Limb (tissue), 2 donors: ENCODE measurements at regions not wholly inside any gene's neighbourhood (a gene's known extent, or its start where the extent isn't known, plus 50 kb on each side); places are given as distances from the start of the nearest gene placed in this dataset.
A peak's percentile ranks its signal among the peaks of the same experiment; 100 is the strongest.
"Not testable (repeated sequence)": the region's sequence is repeated elsewhere in the genome, so short reads cannot be mapped to it uniquely, and the experiment has no call there.

ENCODE experiments used
- DNase-seq, 2 donors: peaks; one replicate each; pipeline ENCODE4 v3.0.0-alpha.2; 2016; ENCODE audit errors: extremely low spot score in 2 of 2

GRCh38 chr3:117811786-117812185, 1102.2 kb downstream of the TUSC7 start:
- DNase-seq = no peak

DNA sequence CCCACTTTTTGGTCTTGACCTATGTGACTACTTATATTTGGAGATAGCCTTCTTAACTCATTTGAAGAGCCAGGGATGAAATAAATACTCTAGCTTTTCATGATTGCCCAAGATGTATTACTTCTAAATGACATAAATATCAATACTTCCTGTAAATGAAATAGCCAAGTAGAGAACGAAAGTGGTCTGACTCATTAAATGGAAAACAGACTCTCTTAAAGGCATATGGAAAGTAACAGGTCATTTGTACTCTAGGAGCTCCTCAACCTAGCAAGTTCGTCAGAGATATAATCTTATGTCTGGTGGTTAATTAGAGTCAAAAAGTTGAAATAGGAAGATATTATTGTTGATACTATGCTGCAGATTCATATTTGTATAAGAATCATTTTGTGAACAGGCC, 1105.4 kb downstream of the TUSC7 start:
- DNase-seq = no peak

GRCh38 chr3:117817103-117817502, 1107.5 kb downstream of the TUSC7 start:
- no peak for DNase-seq

GRCh38 chr3:117818592-117818991, 1109.0 kb downstream of the TUSC7 start:
- DNase-seq = no peak

DNA sequence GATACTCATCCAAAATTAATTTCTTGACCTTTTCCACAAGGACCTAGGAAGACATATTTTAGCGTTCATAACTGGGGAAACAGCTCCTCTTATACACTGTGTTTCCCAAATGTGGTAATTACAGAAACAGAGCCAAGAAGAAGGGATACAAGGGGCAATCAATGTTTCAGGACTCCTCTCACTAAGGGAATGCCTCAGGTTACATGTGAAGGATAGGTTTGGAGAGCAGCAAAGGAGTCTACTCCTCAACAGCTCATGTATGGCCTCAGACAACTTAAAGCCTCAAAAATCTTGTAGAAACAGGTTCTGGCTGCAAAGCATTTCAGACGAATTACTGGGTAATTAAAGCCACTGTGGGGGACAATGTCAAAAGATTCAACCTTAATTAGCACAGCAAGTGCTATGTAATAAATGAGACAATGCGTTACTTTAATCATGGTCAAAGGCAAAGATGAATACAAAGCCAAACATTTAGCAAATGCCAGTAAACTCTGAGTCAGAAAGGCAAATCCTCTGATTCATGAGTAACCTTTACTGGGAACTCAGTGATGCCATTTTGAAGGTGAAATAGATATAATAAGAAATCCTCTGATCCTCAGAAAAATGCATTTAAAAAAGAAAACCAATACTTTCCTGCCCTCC, 1111.2 kb downstream of the TUSC7 start:
- no peak for DNase-seq

- no peak for DNase-seq
These were observed 1112.8 kb downstream of the TUSC7 start for GRCh38 chr3:117822416-117822815.

- DNase-seq = no peak
These were observed 1126.7 kb downstream of the TUSC7 start for GRCh38 chr3:117836296-117836695.

DNA sequence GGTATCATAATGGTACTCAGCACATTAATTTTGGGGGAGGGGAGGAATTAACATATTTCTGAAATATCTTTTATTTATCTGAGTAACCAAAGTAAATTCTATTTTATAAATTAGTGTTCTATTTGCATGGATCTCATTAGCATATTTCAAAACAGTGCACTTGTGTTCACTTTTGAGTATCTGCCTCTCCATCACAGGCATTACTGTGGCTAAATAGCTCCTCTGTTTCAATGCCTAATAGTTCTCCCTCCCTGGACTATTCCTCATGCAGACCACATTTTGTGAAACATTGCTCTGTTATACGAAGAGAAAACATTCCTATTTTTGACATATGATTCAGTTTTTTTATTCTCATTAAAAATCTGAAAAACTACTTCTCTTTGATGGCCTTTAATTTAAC, 1127.8 kb downstream of the TUSC7 start:
- DNase-seq = no peak

GRCh38 chr3:117842086-117842485, 1132.5 kb downstream of the TUSC7 start:
- no peak for DNase-seq

DNA sequence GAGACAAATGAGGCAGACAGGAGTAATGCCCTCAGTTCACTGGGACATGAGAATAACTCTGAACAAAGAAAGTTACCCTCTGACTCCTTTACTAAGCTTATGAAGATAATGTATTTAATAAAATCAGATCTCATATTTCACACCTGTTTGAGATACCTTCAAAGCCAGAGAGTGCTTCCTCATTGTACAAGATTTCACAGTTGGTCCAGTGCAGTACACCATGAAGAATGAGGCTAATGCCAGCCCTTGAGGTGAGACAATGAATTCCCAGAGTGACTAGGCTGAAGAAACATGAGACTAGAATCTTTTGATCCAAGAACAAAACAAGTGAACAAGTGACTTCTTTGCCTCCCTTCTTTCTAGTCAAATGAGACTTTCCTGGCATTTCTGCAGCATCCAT, 1133.8 kb downstream of the TUSC7 start:
- DNase-seq = no peak

DNA sequence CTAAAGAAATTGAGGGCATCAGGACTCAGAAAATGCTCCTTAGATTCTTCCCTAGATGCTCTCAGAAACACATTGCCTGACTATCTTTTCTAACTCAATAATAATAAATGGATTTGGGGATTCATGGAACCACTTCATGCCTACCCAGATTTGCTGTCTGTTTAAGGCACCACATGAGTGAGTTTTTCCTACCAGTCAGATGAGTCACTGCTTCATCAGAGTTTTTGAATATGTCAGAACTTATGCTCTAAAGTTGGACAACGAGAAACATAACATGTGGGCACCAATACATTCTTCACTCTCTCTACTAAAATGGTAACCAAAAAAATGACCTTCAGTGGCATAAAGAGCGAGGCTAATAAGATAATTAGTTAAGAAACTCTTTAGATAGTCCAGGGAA, 1135.1 kb downstream of the TUSC7 start:
- no peak for DNase-seq

GRCh38 chr3:117846238-117846637, 1136.7 kb downstream of the TUSC7 start:
- no peak for DNase-seq

GRCh38 chr3:117848606-117849005, 1139.0 kb downstream of the TUSC7 start:
- DNase-seq = no peak

DNA sequence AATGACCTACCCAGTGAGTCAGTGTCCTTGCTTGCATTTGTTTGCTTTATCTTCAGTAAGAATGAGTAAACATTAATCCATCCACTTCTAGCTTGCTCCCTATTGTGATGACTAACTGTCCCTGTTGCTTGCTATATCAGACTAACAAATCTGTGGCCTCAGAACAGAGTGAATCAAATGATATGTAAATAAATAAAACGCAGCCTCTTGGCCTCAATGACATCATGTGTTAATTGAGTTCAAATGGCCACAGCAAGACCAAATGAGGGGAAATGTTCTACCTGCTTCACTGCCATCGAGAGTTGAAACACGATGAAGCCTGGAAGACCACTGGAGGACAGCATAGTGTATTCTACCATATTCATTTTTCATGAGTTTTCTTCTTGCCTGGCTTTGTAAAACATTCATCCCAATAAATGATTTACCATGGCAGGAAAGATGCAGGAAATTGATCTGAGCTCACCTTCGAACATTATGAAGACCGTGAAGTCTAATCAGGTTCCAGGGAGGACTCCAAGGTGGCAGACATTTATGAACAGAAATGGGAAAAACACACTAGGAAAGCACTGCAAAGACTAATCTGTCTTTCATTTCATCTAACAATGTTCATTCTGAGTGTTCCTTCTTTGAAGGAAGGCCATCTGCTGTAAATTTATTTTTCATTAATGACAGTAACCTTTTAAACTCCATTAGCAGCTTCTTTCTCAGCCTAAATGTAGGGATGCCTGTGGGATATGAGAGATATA, 1144.5 kb downstream of the TUSC7 start:
- no peak for DNase-seq

DNA sequence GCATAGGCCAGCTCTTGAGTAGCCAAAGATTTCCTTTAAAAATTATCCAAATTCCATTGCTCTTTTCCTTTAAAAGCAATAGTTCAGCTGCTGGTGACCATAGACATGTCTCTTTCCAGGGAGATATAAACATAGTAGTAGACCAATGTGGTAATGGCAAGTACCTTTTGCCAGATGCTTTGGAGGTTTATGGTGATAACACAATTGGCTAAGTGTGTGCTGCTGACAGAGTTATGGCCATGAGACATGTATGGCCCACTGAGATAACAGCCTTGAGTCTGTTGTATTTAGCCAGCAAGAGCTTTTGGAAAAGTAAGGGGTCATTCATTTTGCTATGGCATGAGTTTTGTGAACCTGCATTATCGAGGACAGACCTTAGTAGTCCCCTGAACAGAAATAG, 1146.8 kb downstream of the TUSC7 start:
- DNase-seq = no peak

- DNase-seq = no peak
These were observed 1153.6 kb downstream of the TUSC7 start for GRCh38 chr3:117863146-117863545.

DNA sequence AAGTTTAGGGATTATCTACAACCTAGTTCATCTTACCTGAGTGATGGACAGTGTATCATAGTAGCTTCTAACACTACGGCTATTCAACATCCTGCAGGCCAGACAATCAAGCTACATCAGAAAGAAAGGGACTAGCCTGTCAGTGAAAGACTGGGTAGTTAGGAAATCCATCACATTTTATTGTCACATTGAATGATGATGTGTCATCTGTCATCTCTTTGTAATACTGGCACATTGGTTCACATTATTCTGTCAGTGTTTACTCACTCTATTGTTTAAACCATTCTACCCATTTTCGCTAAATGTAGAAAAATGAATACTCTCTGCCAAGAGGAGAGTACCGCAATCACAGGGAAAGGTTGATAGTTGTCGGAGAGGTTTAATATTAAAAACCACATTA, 1155.8 kb downstream of the TUSC7 start:
- no peak for DNase-seq

DNA sequence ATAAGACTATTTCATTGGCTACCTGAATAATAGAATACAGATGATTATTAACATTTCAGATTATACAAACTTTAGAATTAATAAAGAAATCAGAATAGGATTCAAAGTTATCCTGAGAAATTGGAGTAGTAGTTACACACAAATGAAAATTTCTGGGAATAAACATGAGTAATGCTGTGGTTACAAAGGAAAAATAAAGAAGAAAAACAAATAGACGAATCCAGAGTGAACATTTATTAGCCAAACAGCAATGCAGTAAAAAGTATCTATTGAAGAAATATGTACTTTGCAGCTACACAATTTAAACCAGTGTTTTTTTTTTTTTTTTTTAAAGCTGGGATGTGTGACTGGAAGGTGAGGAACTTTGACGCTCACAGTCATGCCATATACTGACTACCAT, 1159.2 kb downstream of the TUSC7 start:
- no peak for DNase-seq

- DNase-seq = no peak
These were observed 1162.4 kb downstream of the TUSC7 start for GRCh38 chr3:117871934-117872333.

DNA sequence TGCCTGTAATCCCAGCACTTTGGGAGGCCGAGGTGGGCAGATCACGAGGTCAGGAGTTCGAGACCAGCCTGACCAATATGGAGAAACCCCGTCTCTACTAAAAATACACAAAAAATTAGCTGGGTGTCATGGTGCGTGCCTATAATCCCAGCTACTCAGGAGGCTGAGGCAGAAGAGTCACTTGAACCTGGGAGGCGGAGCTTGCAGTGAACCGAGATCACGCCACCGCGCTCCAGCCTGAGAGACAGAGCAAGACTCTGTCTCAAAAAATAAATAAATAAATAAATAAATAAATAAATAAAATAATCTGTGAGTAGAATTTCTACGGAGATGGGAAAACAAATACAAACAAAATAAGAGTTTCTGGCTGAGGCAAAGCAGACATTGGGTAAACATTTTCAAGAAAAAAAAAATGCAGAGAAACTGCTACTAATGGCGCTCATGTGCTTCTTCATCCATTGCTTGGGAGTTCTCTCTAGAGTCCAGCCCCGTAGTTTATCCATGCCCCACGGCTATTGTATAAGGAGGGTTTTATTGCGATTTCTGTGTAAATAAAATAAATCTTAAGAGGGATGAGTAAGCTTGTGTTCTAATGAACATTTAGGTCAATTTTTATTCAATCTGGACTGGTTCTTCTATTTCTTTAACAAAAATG, 1161.9 kb downstream of the IGSF11 start:
- not testable (repeated sequence) for DNase-seq

DNA sequence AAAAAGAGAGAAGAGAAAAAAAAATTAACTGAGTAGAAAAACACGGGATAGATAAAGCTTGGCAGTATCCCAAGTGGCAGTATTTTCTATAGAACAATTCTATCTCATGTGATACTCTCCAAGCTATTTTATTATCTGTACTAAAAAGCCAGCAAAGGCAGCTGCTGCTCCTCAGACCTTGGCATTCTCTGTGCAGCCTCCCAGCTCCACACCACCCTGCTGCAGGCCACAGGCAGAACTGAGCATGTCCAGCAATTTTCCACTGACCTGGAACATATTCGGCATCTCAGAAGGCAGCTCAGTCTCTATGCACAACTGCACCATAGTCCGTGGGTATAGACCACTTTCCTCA, 1161.4 kb downstream of the IGSF11 start:
- peak in 1 of 2 donors; percentile 29 for DNase-seq

DNA sequence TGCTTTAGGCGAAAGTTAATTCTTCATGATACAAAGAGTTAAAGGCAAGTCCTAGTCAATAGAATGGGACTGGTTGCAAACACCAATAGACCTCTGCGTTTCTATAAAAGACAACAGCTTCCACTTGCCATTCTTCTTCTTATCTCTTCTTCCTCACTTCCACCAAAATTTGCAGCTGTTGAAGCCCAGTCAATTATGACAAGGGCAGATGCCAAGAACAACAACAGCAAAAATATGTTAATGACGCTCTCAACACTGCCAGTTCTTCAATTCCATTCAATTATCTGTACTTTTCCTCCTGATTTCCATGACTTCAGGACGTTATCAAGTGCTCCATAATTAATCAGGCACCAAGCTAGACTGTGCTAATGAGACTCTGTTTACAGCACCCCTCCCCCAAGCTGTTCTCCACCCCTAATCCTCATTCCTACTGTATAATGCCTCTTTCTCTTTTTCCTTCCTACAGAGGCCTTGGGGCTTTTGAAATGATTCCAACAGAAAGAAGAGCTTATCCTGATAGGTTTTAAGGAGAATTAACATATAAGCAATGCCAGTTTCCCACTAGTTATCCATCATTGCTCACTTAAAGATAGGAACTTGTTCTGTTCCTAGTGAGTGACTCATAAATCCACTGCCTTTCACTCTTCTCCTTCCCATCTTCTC, 1160.5 kb downstream of the IGSF11 start:
- DNase-seq = no peak
